IgD-negative memory B cell (primary cell): ENCODE measurements at regions not wholly inside any gene's neighbourhood (a gene's known extent, or its start where the extent isn't known, plus 50 kb on each side); places are given as distances from the start of the nearest gene placed in this dataset.
"Not testable (repeated sequence)": the region's sequence is repeated elsewhere in the genome, so short reads cannot be mapped to it uniquely, and the experiment has no call there.

Source experiments
- H3K27ac Mint-ChIP-seq, 3 donors: one replicate each; pipeline ENCODE4 v1.8.0; 2020 to 2022; ENCODE audit warnings: mild to moderate bottlenecking in 3 of 3, mixed read lengths in 3 of 3, moderate library complexity in 1 of 3
- H3K27me3 Mint-ChIP-seq: one replicate; pipeline ENCODE4 v1.8.0; 2021; ENCODE audit warnings: mixed read lengths
- H3K36me3 Mint-ChIP-seq: one replicate; pipeline ENCODE4 v1.8.0; 2020; ENCODE audit warnings: mild to moderate bottlenecking, mixed read lengths
- H3K4me1 Mint-ChIP-seq, 3 donors: one replicate each; pipeline ENCODE4 v1.8.0; 2020 to 2022; ENCODE audit warnings: mixed read lengths in 3 of 3, mild to moderate bottlenecking in 1 of 3
- H3K4me3 Mint-ChIP-seq, 4 donors: one replicate each; pipeline ENCODE4 v1.8.0; 2020 to 2022; ENCODE audit warnings: mild to moderate bottlenecking in 4 of 4, mixed read lengths in 4 of 4, moderate library complexity in 3 of 4
- H3K9me3 Mint-ChIP-seq, 3 donors: one replicate each; pipeline ENCODE4 v1.8.0; 2020 to 2021; ENCODE audit warnings: mixed read lengths in 3 of 3, mild to moderate bottlenecking in 1 of 3

DNA sequence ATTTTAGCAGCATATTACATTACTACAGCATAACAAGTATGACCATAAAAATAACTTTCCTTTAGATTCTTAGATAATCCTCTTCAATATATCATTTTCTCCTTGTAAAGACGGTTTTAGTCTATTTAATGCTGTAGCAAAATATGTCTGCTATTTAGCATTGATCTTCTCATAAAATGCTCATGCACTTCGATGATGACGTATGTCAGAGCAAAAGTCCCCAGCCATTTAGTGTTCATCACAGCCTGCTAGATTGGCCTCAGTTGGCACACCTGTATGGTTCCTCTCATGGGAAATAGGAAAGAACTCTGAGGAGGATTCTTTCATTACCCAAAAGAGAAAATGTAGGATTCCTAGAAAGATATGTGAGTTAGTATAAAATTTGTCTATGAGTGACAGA is 232.2 kb downstream of the MAP2K6 start:
- no peaks in the 10 kb centered on the region for H3K36me3 Mint-ChIP-seq
- peaks cover 2 to 4% (median 3%) of the 10 kb centered on the region in 3 donors for H3K9me3 Mint-ChIP-seq
- H3K4me1 Mint-ChIP-seq: peaks cover 0 to 3% (median 0%) of the 10 kb centered on the region in 3 donors
- H3K27ac Mint-ChIP-seq: no peak overlapping the region
- no peak overlapping the region for H3K4me3 Mint-ChIP-seq
- H3K27me3 Mint-ChIP-seq: no peaks in the 10 kb centered on the region

DNA sequence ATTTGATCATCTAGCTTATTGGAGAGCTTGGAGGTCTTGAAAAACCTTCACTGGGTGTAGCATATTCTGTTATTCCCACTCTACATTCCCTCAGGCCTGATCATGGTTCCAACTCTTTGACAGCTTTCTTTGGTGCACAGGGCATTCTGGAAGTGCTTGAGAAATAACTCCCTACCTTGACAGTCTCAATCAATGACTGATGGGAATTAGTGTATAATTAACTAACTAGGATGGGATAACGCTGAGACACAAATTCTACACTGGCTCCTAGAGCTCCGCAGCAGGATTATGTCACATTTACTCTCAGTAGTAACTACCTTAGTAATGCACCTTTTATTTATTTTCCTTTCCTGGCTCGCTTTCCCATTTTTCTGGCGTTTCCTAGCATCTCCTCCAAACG is 236.4 kb downstream of the MAP2K6 start:
- peaks cover 0 to 3% (median 0%) of the 10 kb centered on the region in 3 donors for H3K4me1 Mint-ChIP-seq
- H3K36me3 Mint-ChIP-seq: no peaks in the 10 kb centered on the region
- H3K27me3 Mint-ChIP-seq: no peaks in the 10 kb centered on the region
- peaks cover 2 to 7% (median 3%) of the 10 kb centered on the region in 3 donors for H3K9me3 Mint-ChIP-seq
- H3K27ac Mint-ChIP-seq: no peak overlapping the region
- H3K4me3 Mint-ChIP-seq: no peak overlapping the region

DNA sequence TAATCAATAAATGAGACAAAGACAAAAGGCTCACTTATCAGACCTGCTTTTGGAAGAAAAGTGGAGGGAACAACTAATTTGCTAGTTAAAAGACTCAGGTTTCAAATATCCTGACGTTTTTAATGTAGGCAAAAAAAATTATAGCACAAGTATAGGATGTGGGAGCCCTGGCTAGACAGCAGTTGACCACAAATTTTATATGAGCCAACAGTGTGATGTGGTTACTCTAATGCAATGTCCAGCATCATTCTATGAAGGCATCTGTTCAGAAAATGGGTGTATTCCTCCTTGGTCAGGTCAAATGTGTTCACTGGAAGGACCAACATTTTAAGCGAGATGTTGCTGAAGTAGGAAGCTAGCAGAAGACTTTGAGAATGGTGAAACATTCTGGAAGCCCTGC is 237.4 kb downstream of the MAP2K6 start:
- no peak overlapping the region for H3K27ac Mint-ChIP-seq
- H3K4me1 Mint-ChIP-seq: peaks cover 0 to 3% (median 0%) of the 10 kb centered on the region in 3 donors
- no peaks in the 10 kb centered on the region for H3K36me3 Mint-ChIP-seq
- H3K4me3 Mint-ChIP-seq: no peak overlapping the region
- H3K9me3 Mint-ChIP-seq: peaks cover 2 to 7% (median 3%) of the 10 kb centered on the region in 3 donors
- H3K27me3 Mint-ChIP-seq: no peaks in the 10 kb centered on the region

DNA sequence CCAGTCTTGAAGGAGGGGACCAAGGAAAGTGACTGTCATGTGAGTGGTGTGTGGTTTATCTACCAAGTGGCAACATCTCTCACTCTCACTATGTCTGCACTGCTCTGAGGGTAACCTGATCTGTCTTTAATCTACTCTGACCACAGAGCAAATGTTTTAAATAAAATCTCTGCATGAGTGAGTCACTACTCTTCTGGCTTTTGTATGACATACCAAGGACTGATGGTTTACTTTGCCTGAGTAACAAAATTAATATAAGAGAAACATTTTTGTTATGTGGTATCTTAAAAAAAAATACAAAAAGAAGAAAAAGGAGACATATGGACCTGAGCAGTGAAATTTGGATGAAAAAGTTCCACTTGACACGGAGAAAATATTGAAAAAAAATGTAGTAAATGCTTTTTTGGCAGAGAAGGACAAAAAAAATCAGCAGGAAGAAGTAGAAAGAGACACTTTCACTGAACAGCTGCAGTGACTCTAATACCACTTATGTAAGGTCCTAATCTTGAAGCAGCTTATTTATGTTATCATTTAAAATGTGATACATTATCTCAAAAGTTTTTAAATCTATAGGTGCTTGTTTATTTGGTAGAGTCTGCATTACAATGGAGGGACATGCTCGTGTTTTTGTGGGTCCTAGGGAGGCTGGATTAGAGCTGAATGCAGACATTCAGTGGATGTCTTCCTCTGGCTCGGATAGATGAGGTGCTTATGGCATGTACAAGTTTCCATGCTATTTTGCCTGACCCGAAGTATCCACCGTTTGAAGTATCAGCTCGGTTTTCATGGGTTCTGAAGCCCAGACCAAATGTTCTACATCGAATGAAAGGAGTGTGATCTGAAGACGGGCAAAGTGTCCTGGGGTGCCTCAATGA is 240.7 kb downstream of the MAP2K6 start:
- no peaks in the 10 kb centered on the region for H3K4me1 Mint-ChIP-seq
- H3K36me3 Mint-ChIP-seq: no peaks in the 10 kb centered on the region
- H3K27me3 Mint-ChIP-seq: no peaks in the 10 kb centered on the region
- H3K27ac Mint-ChIP-seq: no peak overlapping the region
- no peak overlapping the region for H3K4me3 Mint-ChIP-seq
- peaks cover 0 to 7% (median 2%) of the 10 kb centered on the region in 3 donors for H3K9me3 Mint-ChIP-seq

DNA sequence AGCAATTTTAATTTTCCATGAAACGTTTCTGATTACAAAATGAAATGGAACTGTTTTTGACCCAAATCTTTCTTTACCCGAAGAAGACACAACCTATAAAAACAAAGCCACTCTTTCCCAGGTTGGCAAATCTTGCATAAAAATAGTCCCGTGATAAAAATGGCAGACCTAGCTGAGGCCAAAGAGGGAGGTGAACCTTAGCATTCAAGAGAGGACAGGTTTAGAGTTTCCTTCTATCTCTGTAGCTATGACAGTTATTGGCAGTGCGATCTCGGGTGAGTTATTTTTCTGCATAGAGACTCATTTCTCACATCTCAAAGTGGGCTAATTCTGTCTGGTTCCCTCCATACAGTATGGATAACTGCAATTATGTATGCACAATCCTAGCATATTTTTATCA is 241.4 kb downstream of the MAP2K6 start:
- Mint-ChIP-seq H3K27me3 (no peaks in the 10 kb centered on the region), H3K27ac (no peak overlapping the region), H3K9me3 (peaks cover 0 to 7% (median 2%) of the 10 kb centered on the region in 3 donors), H3K4me3 (no peak overlapping the region), H3K36me3 (peaks cover under 1% of the 10 kb centered on the region), H3K4me1 (no peaks in the 10 kb centered on the region)

DNA sequence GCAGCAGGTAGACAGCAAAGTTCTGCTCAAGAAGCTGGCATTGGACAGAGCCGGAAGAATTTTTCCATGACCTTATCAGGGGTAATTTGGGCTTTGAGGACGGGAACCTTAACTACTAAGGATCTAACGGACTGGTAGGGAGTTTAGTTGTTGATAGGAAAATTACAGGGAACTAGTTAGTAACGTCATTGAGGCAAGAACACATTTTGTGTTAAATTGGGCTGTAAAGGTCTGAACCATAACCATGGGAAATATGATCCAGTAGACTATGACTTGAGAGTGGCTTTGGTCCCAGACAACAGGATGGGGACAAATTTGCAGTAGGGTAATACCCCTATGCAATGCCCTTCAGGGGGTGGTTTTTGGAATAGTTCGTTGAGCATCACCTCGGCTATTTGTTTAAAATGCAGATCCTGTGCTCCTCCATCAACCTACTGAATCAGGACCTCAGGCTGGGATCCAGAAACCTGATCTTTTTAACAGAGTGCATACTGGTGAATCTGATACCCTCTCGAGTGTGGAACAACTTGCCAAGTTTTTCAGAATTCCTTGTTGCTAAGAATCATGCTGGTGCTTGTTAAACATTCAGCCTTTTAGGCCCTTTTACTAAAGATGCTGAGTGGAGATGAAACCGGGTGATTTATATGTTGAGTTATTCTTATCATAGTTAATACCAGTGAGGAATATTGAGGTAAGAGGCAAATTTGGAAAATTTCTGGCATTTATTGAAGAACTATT is 255.1 kb downstream of the MAP2K6 start:
- no peaks in the 10 kb centered on the region for H3K4me1 Mint-ChIP-seq
- H3K27ac Mint-ChIP-seq: no peak overlapping the region
- H3K36me3 Mint-ChIP-seq: no peaks in the 10 kb centered on the region

DNA sequence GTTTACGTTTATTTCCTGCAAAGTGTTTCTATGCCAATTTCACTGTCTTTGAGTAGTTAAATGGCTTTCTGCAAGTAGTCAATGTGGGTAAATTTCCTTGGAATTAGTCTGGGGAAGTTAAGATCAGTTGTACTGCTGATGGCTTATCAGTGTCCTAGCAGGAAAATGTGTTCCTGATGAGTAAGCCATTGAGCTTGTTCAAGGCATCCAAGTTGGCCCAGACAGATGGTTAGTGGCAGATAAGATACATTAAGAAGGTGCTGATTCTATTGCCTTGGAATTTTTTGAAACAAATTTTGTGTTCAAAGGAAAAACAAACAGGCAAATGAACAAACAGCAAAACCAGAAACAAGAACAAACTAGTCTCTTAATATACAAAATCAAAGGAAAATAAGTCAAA is 258.4 kb downstream of the MAP2K6 start:
- no peak overlapping the region for H3K4me3 Mint-ChIP-seq
- H3K36me3 Mint-ChIP-seq: no peaks in the 10 kb centered on the region
- no peaks in the 10 kb centered on the region for H3K4me1 Mint-ChIP-seq
- no peak overlapping the region for H3K27ac Mint-ChIP-seq
- H3K9me3 Mint-ChIP-seq: peaks cover 3% of the 10 kb centered on the region in 3 donors
- H3K27me3 Mint-ChIP-seq: no peaks in the 10 kb centered on the region

More for the DNA sequence above, 255.1 kb downstream of the MAP2K6 start:
- H3K27me3 Mint-ChIP-seq: no peaks in the 10 kb centered on the region
- peaks cover 3 to 4% (median 3%) of the 10 kb centered on the region in 3 donors for H3K9me3 Mint-ChIP-seq
- no peak overlapping the region for H3K4me3 Mint-ChIP-seq

DNA sequence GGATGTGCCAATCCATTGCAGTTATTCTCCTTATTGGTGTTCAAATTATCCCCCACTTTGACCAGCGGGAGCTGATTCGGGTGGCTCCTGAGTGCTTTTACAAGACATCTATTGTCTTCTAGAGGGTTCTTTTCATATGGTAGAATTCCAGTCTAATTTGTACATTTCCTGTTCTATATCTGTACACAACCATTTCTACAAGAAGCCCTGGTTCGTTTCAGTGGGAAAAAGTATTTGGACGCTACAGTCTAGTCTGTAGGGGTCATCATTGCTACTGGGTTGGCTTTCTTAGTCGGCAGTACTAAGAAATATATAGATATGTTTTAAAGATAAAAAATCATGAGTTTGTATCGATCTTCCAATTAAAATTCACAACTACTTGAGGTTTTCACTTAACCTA is 262.6 kb downstream of the MAP2K6 start:
- H3K27ac Mint-ChIP-seq: no peak overlapping the region
- H3K4me1 Mint-ChIP-seq: no peaks in the 10 kb centered on the region
- H3K27me3 Mint-ChIP-seq: peaks cover 2% of the 10 kb centered on the region
- peaks cover 0 to 11% (median 7%) of the 10 kb centered on the region in 3 donors for H3K9me3 Mint-ChIP-seq
- H3K36me3 Mint-ChIP-seq: no peaks in the 10 kb centered on the region
- H3K4me3 Mint-ChIP-seq: no peak overlapping the region

DNA sequence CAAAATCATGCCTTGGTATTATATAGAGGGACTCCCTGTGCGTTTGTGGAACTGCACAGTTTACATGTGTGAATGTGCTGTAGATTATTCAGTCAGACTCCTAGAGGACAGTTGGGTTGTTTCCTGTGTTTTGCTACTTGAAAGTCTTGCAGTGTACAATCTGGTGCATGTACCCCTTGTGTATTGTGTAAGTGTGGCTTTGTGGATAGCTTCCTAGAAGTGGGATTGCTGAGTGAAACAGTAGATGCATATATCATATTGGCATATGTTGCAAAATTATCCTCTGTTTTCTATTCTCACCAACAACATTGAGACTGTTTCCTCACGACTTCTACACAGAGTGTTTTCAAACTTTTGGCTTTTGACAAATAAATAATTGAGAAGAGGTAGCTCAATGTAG is 263.7 kb downstream of the MAP2K6 start:
- Mint-ChIP-seq H3K4me1 (no peaks in the 10 kb centered on the region), H3K4me3 (no peak overlapping the region), H3K9me3 (peaks cover 0 to 7% (median 7%) of the 10 kb centered on the region in 3 donors), H3K27me3 (peaks cover 2% of the 10 kb centered on the region), H3K36me3 (no peaks in the 10 kb centered on the region), H3K27ac (no peak overlapping the region)

DNA sequence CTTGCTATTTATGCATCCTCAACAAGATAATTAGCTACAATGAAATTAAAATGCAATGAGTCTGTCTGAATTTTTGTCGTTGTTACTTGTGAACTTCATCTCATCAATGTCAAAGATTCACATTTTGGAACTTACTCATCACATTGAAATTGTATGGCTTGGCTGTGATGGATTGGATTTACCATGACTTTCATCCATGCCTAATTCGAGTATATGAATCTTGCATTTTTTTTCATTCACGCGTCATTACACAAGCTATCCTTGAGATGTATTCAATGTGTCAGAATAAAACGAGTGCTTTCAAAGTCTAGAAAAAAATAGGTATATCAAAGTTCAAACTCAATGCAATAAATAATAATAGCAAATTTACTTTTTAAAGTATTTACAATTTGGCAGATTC is 265.3 kb downstream of the MAP2K6 start:
- peaks cover 4% of the 10 kb centered on the region for H3K27me3 Mint-ChIP-seq
- no peak overlapping the region for H3K27ac Mint-ChIP-seq
- H3K4me1 Mint-ChIP-seq: no peaks in the 10 kb centered on the region
- no peaks in the 10 kb centered on the region for H3K36me3 Mint-ChIP-seq
- peaks cover 1 to 14% (median 7%) of the 10 kb centered on the region in 3 donors for H3K9me3 Mint-ChIP-seq
- no peak overlapping the region for H3K4me3 Mint-ChIP-seq

DNA sequence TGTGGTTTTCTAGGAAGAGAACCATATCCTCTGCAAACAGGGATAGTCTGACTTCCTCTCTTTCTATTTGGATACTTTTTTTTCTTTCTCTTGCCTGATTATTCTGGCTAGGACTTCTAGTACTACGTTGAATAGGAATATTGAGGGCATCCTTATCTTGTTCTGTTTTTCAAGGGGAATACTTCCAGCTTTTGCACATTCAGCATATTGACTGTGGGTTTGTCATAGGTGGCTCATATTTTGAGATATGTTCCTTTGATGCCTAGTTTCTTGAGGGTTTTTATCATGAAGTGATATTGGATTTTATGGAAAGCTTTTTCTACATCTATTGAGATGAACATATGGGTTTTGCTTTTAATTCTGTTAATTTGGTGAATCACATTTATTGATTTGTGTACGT is 269.8 kb downstream of the MAP2K6 start:
- Mint-ChIP-seq H3K27me3 (peaks cover 9% of the 10 kb centered on the region), H3K27ac (no peak overlapping the region), H3K4me1 (no peaks in the 10 kb centered on the region)

DNA sequence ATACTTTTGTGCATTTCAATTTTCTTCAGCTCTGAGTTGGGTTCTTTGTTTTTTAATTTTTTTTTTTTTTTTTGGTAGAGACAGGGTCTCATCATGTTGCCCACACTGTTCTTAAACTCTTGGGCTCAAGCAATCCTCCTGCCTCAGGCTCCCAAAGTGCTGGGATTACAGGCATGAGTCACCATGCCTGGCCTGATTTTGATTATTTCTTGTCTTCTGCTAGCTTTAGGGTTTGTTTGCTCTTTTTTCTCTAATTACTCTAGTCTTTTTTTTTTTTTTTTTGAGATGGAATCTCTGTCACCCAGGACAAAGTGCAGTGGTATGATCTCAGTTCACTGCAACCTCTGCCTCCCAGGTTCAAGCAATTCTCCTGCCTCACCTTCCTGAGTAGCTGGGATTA is 270.7 kb downstream of the MAP2K6 start:
- not testable (repeated sequence) for H3K36me3 Mint-ChIP-seq, H3K4me3 Mint-ChIP-seq, H3K27me3 Mint-ChIP-seq, H3K27ac Mint-ChIP-seq, H3K4me1 Mint-ChIP-seq
- H3K9me3 Mint-ChIP-seq: peaks cover 6 to 24% (median 17%) of the 10 kb centered on the region in 3 donors

More for the DNA sequence above, 269.8 kb downstream of the MAP2K6 start:
- no peak overlapping the region for H3K4me3 Mint-ChIP-seq
- peaks cover 1% of the 10 kb centered on the region for H3K36me3 Mint-ChIP-seq
- H3K9me3 Mint-ChIP-seq: peaks cover 6 to 21% (median 15%) of the 10 kb centered on the region in 3 donors

DNA sequence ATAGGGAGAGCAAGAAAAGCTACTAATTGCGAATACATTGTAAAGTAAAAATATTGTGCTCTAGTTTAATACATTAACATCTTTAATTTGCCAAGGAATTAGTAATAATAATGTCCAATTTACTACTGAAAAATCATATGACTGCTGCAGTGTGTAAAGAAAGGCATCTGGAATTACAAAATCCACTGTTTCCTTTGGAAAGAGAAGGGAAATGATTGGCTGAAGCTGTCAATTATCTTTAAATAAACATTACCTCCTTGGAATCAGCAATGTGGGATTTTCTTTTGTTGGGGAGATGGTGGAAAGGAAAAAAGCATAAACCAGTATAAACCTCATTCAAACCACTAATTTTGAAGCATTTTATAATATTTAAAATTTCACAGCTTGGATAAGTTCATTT is 276.0 kb downstream of the MAP2K6 start:
- Mint-ChIP-seq H3K9me3 (peaks cover 4 to 10% (median 10%) of the 10 kb centered on the region in 3 donors), H3K27me3 (peaks cover 6% of the 10 kb centered on the region), H3K36me3 (peaks cover 3% of the 10 kb centered on the region), H3K27ac (no peak overlapping the region), H3K4me1 (no peaks in the 10 kb centered on the region), H3K4me3 (no peak overlapping the region)

DNA sequence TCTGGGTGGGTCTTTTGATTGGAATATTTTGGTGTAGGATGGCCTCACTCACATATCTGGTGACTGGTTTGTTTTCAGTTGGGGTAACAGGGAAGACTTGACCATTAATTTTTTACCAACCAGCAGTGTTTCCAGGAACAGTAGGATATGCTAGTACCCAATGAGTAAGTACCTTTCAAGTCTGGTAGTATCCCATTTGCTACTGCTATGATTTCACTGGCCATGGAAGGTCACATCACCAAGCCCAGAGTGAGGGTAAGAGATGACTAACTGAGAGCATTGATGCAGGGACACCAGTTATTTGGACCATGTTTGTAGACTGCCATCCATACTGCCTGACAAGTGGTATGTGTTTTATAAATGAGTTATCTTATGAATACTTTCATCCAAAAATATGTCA is 277.7 kb downstream of the MAP2K6 start:
- Mint-ChIP-seq H3K4me1 (no peaks in the 10 kb centered on the region), H3K27ac (no peak overlapping the region), H3K27me3 (peaks cover 3% of the 10 kb centered on the region), H3K36me3 (peaks cover 1% of the 10 kb centered on the region), H3K4me3 (no peak overlapping the region), H3K9me3 (peaks cover 4 to 10% (median 6%) of the 10 kb centered on the region in 3 donors)

DNA sequence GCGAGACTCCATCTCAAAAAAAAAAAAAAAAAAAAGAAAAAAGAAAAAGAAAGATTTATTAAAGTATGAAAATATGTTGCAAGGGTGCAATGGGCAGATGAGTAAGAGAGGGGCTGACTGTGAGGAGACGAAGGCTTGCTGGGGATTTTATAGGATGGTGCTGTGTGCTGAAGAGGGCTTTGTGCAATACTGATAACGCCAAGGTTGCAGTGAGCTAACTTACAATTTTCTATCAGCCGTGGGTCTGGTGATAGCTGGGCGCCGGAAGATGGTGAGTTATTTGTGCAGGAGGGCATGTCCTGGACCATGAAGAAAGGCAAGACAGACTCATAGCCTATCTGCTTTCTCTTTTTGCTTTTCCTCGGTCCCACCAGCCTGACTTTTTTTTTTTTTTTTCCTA is 281.1 kb downstream of the MAP2K6 start:
- peaks cover 1% of the 10 kb centered on the region for H3K36me3 Mint-ChIP-seq
- no peak overlapping the region for H3K27ac Mint-ChIP-seq
- H3K27me3 Mint-ChIP-seq: no peaks in the 10 kb centered on the region
- no peak overlapping the region for H3K4me3 Mint-ChIP-seq
- no peaks in the 10 kb centered on the region for H3K4me1 Mint-ChIP-seq
- H3K9me3 Mint-ChIP-seq: peaks cover 7 to 16% (median 12%) of the 10 kb centered on the region in 3 donors
